Activated CD8-positive, alpha-beta T cell treated with anti-CD3 and anti-CD28 coated beads for 36 hours (primary cell): ENCODE measurements at regions not wholly inside any gene's neighbourhood (a gene's known extent, or its start where the extent isn't known, plus 50 kb on each side); places are given as distances from the start of the nearest gene placed in this dataset.

ENCODE experiments used
- ATAC-seq: fragments of 200-7000 bp; cut with Tn5 transposase; one replicate; pipeline ENCODE4 v1.10.0; 2021; ENCODE audit warnings: mild to moderate bottlenecking, moderate library complexity
- CTCF ChIA-PET: fragments of 350-600 bp; sonication (Branson Sonifier 250); formaldehyde crosslinking; loops from one replicate; lab custom pipeline; 2021; ENCODE audit warnings: antibody characterized with exemption; lab: Charles Lee
- POLR2A ChIA-PET: fragments of 350-600 bp; sonication (Branson Sonifier 250); formaldehyde crosslinking; loops from one replicate; lab custom pipeline; 2021; ENCODE audit warnings: antibody characterized with exemption; lab: Charles Lee
- DNase-seq: peaks from one replicate; pipeline ENCODE4 v3.0.0-alpha.2; 2020
- H3K27ac Mint-ChIP-seq: one replicate; pipeline ENCODE4 v1.8.0; 2021; ENCODE audit warnings: mild to moderate bottlenecking, mixed read lengths
- H3K27me3 Mint-ChIP-seq: one replicate; pipeline ENCODE4 v1.8.0; 2021; ENCODE audit warnings: mixed read lengths
- H3K36me3 Mint-ChIP-seq: one replicate; pipeline ENCODE4 v1.8.0; 2021; ENCODE audit warnings: low read depth, mixed read lengths
- H3K4me1 Mint-ChIP-seq: one replicate; pipeline ENCODE4 v1.8.0; 2021; ENCODE audit warnings: low read depth, mixed read lengths
- H3K4me3 Mint-ChIP-seq: one replicate; pipeline ENCODE4 v1.8.0; 2021; ENCODE audit warnings: mild to moderate bottlenecking, moderate library complexity, mixed read lengths
- H3K9me3 Mint-ChIP-seq: one replicate; pipeline ENCODE4 v1.8.0; 2021; ENCODE audit warnings: mixed read lengths
- intact Hi-C: fragments of 100-400 bp; cut with micrococcal nuclease; formaldehyde crosslinking; loops from one replicate; pipeline ENCODE4 v1.10.0; 2022
- TF ChIP-seq, protein P1 (sequence below): fragments of 200-600 bp; IDR thresholded peaks from one replicate; pipeline ENCODE4 v1.8.0; 2022; ENCODE audit warnings: antibody characterized with exemption, mild to moderate bottlenecking

DNA sequence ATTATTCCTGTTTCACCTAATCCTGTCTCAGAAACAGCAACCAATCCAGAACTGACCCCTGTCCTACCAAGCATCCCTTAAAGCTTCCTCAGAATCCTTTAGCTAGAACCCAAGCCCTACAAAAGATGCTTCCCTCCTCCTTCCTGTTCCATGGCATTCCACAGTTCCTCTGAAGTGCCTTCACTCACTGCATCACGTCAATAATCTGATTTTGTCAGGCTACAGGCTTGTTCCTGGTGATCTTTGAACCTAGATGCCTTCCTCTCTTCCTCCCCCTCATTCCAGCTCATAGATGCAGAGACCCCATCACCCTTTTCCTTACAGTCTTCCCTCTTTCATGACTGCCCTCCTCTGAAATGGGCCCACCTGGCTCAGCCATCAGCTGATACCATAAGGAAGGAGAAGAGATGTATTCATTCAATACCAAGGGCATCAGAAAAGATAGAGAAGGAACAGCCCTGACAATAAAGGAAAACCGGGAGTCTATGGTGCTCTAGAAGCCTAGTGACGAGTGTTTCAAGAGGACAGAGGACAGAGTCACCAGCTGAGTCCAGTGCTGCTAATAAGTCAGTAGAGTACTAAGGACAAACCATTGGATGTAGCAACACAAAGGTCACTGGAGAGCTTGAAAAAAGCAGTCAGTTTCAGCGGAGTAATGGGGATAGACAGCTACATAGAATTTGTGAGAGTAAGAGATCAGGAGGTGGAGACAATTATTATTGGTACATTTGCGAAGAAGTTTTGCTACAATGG, 62.5 kb upstream of the SPDEF start:
- intact Hi-C loops = no loop called here
- peaks cover 3% of the 10 kb centered on the region for H3K4me1 Mint-ChIP-seq
- DNase-seq = no peak
- H3K4me3 Mint-ChIP-seq = no peak overlapping the region
- POLR2A ChIA-PET = no interaction called here
- no peak overlapping the region for H3K27ac Mint-ChIP-seq
- no peaks in the 10 kb centered on the region for H3K9me3 Mint-ChIP-seq
- no peaks in the 10 kb centered on the region for H3K27me3 Mint-ChIP-seq
- H3K36me3 Mint-ChIP-seq = no peaks in the 10 kb centered on the region
- TF ChIP-seq, protein P1, sequence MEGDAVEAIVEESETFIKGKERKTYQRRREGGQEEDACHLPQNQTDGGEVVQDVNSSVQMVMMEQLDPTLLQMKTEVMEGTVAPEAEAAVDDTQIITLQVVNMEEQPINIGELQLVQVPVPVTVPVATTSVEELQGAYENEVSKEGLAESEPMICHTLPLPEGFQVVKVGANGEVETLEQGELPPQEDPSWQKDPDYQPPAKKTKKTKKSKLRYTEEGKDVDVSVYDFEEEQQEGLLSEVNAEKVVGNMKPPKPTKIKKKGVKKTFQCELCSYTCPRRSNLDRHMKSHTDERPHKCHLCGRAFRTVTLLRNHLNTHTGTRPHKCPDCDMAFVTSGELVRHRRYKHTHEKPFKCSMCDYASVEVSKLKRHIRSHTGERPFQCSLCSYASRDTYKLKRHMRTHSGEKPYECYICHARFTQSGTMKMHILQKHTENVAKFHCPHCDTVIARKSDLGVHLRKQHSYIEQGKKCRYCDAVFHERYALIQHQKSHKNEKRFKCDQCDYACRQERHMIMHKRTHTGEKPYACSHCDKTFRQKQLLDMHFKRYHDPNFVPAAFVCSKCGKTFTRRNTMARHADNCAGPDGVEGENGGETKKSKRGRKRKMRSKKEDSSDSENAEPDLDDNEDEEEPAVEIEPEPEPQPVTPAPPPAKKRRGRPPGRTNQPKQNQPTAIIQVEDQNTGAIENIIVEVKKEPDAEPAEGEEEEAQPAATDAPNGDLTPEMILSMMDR = no peak
- ATAC-seq = no peak
- CTCF ChIA-PET = interaction anchor here (1.2 to 1.8 kb wide), 2 partner anchors 10 to 455 kb away, joined by 3 to 9 read pairs; no protein-coding TSS in a partner anchor

DNA sequence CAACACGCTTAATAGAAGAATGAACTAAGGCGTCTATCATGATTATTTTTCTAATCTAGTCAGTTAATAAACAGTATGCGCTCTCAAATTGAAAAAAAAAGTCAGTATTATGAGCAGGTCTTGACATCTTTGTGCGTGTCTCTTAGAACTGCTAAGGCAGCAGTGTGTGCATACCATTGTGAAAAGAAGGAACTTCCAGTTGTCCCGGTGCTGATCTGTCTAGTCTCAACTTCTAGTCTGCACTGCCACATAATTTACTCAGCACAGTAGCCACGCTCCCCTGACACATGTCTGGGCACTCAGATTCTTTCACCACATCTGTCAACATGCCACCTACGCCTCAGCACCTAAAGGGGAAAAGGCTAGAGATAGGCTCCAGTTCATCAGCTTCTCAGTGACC, 61.1 kb upstream of the SPDEF start:
- POLR2A ChIA-PET = no interaction called here
- no peaks in the 10 kb centered on the region for H3K4me1 Mint-ChIP-seq
- no peak overlapping the region for H3K27ac Mint-ChIP-seq

DNA sequence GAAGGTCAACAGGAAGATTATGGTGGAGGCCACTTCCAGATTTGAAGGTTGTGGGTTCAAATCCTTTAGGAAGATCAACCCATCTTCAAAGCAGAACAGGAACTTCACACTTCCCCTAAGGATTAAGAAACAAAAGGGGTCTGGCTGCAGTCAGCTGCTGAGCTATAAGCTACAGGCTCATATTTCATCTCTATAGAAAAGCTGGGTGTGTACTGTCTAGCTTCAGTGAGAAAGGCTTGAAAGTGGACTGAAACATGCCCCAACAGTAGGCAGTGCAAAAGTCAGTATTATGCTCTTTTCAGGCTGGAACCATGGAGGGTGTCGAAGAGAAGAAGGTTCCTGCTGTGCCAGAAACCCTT, 60.1 kb upstream of the SPDEF start:
- ATAC-seq = no peak
- POLR2A ChIA-PET = no interaction called here
- Mint-ChIP-seq H3K27me3 (no peaks in the 10 kb centered on the region), H3K27ac (no peak overlapping the region), H3K4me3 (no peak overlapping the region), H3K9me3 (no peaks in the 10 kb centered on the region), H3K4me1 (no peaks in the 10 kb centered on the region), H3K36me3 (no peaks in the 10 kb centered on the region)
- CTCF ChIA-PET = no interaction called here
- intact Hi-C loops = no loop called here
- DNase-seq = no peak
- TF ChIP-seq, protein P1 = no peak

More for the DNA sequence above, 61.1 kb upstream of the SPDEF start:
- no peak for DNase-seq
- no peak overlapping the region for H3K4me3 Mint-ChIP-seq
- no peaks in the 10 kb centered on the region for H3K27me3 Mint-ChIP-seq
- TF ChIP-seq, protein P1 = no peak
- H3K9me3 Mint-ChIP-seq = no peaks in the 10 kb centered on the region
- no peaks in the 10 kb centered on the region for H3K36me3 Mint-ChIP-seq
- intact Hi-C loops = no loop called here
- CTCF ChIA-PET = no interaction called here
- ATAC-seq = no peak

DNA sequence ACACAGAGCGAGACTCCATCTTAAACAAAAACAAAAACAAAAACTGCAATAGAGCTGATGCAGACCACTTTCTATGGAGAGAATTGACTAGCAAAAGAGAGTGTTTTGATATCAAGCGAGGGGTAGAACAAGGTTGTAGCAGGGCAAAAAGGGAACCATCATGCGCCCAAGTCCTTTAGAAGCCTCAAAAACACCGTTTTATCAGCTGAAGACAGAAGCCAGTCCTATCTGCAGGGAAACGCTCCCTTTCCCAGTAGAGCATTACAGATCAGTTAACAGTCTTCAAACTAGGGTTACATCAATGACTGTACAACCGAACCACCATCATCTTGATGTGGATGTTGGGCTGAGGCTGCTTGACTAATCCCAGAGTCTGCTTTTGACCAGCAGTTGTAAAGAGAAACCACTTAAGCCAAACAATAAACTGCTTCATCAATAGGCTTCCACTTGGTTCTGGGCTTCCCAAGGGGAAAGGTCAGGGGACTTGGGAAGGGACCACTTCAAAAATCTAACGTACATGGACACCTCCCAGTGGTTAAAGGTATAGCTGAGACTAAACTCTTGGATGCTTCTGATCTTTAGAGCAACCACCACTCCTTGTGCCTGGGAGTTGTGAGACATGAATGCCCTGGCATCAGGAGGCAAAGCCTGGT, 59.6 kb upstream of the SPDEF start:
- no peak overlapping the region for H3K27ac Mint-ChIP-seq
- ATAC-seq (no peak), DNase-seq (no peak)
- H3K36me3 Mint-ChIP-seq = no peaks in the 10 kb centered on the region
- no peak overlapping the region for H3K4me3 Mint-ChIP-seq
- intact Hi-C loops = no loop called here
- TF ChIP-seq, protein P1 = no peak
- no peaks in the 10 kb centered on the region for H3K4me1 Mint-ChIP-seq
- ChIA-PET CTCF (no interaction called here), POLR2A (no interaction called here)
- H3K9me3 Mint-ChIP-seq = no peaks in the 10 kb centered on the region
- no peaks in the 10 kb centered on the region for H3K27me3 Mint-ChIP-seq
